Urinary bladder (tissue), 3 donors: ENCODE measurements at regions not wholly inside any gene's neighbourhood (a gene's known extent, or its start where the extent isn't known, plus 50 kb on each side); places are given as distances from the start of the nearest gene placed in this dataset.

Experiments used
- DNase-seq: peaks from one replicate; pipeline ENCODE4 v3.0.0-alpha.2; 2015; ENCODE audit errors: extremely low spot score
- H3K27ac ChIP-seq: one replicate; pipeline ENCODE4 v1.5.1; 2013; ENCODE audit warnings: low read depth, mild to moderate bottlenecking, moderate library complexity
- H3K36me3 ChIP-seq: one replicate; pipeline ENCODE4 v1.6.1; 2013; ENCODE audit warnings: mild to moderate bottlenecking, moderate library complexity; ENCODE audit not compliant: insufficient read depth
- H3K4me1 ChIP-seq: one replicate; pipeline ENCODE4 v1.6.1; 2013; ENCODE audit warnings: mild to moderate bottlenecking, moderate library complexity; ENCODE audit not compliant: insufficient read depth
- H3K4me3 ChIP-seq: one replicate; pipeline ENCODE4 v1.5.1; 2013; ENCODE audit warnings: low read depth, low read length
- WGBS: extraction: QIAGEN DNeasy Blood & Tissue Kit; methylation state at CpG from one replicate; pipeline ENCODE4 v1.1.7; 2013; 5-methylcytosine and 5-hydroxymethylcytosine counted together
- donor health status: healthy with polysubstance abuse.
- donor health status: healthy.

DNA sequence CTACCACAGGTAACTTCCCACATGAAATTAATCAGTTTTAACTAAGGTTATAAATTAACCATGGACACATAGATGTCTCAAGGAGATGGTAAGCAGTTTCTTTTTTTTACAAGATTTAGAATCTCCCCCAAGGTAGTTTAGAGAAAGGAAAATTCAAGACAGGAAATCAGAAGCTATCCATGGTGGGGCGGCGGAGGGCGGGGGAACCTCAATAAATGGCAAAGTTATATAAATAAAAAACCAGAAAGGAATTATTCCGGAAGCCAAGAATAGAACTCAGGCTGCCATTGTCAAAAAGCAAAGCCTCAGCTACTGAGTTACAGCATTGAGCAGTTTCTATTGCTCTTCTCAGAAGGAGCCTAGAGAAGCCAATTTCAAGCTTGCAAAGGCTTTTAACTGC lies 172.1 kb upstream of the SMAD3 start:
- DNase-seq = no peak
- Histone ChIP-seq H3K27ac (no peak overlapping the region), H3K36me3 (no peaks in the 10 kb centered on the region), H3K4me1 (no peaks in the 10 kb centered on the region), H3K4me3 (no peak overlapping the region)
- 87% methylated on average over 4 of the region's 4 CpGs for WGBS

- no peaks in the 10 kb centered on the region for H3K4me1 ChIP-seq
- no peaks in the 10 kb centered on the region for H3K36me3 ChIP-seq
- 96% methylated on average over 5 of the region's 5 CpGs for WGBS
- no peak overlapping the region for H3K27ac ChIP-seq
- DNase-seq = no peak
- no peak overlapping the region for H3K4me3 ChIP-seq
Observed at GRCh38 chr15:66894363-66894762, 171.0 kb upstream of the SMAD3 start.

- no peak for DNase-seq
- Histone ChIP-seq H3K4me1 (no peaks in the 10 kb centered on the region), H3K4me3 (no peak overlapping the region), H3K27ac (no peak overlapping the region), H3K36me3 (no peaks in the 10 kb centered on the region)
- 90% methylated on average over 4 of the region's 4 CpGs for WGBS
Observed at GRCh38 chr15:66894986-66895780, 170.2 kb upstream of the SMAD3 start.

GRCh38 chr15:66895794-66896453 lies 169.5 kb upstream of the SMAD3 start:
- Histone ChIP-seq H3K4me3 (no peak overlapping the region), H3K27ac (no peak overlapping the region), H3K4me1 (no peaks in the 10 kb centered on the region), H3K36me3 (no peaks in the 10 kb centered on the region)
- no peak for DNase-seq
- 94% methylated on average over 9 of the region's 9 CpGs for whole genome bisulfite sequencing

- H3K4me3 ChIP-seq = no peak overlapping the region
- H3K27ac ChIP-seq = no peak overlapping the region
- 94% methylated on average over 5 of the region's 5 CpGs for WGBS
- DNase-seq = no peak
- no peaks in the 10 kb centered on the region for H3K4me1 ChIP-seq
- no peaks in the 10 kb centered on the region for H3K36me3 ChIP-seq
Observed at GRCh38 chr15:66896611-66897010, 168.8 kb upstream of the SMAD3 start.

DNA sequence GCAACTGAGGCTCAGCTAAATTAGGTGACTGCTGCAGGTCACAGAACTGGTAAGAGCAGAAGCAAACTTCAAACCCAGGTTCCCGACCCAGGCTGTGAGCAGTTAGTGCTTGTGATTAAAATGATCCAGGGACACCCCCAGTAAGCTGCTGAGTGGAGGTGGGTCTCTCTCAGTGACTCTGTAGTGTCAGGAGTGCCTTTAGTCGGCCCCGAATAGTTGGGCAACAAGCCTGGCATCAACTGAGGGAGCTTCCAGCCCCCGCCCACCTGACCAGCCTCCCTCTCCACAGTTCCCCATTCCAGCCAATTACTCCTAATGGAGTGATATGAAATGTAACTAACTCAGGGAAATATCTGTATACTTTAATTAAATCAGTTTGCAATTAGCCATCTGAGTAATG lies 168.0 kb upstream of the SMAD3 start:
- Histone ChIP-seq H3K4me3 (no peak overlapping the region), H3K27ac (no peak overlapping the region), H3K36me3 (no peaks in the 10 kb centered on the region), H3K4me1 (no peaks in the 10 kb centered on the region)
- DNase-seq = no peak
- 84% methylated on average over 4 of the region's 4 CpGs for WGBS

DNA sequence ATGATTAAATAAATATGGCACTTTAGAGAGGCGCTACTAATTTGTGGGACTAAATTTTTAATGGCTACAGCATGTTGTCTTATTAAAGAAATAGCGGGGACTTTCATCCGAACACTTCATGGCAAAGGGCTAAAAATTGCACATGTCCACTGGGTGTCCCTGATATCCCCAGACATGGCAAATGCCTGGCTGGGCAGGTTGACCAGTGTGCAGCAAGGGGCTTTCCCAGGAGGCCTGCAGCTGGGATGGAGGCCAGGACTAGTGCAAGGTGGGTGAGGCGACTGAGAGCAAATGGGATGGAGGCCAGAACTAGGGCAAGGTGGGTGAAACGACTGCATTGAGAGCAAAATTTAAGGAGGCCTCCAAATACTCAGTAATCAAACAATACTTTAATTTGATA lies 167.4 kb upstream of the SMAD3 start:
- H3K27ac ChIP-seq = no peak overlapping the region
- H3K36me3 ChIP-seq = no peaks in the 10 kb centered on the region
- 86% methylated on average over 5 of the region's 5 CpGs for WGBS
- DNase-seq = no peak
- H3K4me1 ChIP-seq = no peaks in the 10 kb centered on the region
- H3K4me3 ChIP-seq = no peak overlapping the region

GRCh38 chr15:66898656-66899386 lies 166.6 kb upstream of the SMAD3 start:
- no peaks in the 10 kb centered on the region for H3K4me1 ChIP-seq
- H3K27ac ChIP-seq = no peak overlapping the region
- H3K36me3 ChIP-seq = no peaks in the 10 kb centered on the region
- WGBS = 95% methylated on average over 5 of the region's 5 CpGs
- H3K4me3 ChIP-seq = no peak overlapping the region
- DNase-seq = no peak

DNA sequence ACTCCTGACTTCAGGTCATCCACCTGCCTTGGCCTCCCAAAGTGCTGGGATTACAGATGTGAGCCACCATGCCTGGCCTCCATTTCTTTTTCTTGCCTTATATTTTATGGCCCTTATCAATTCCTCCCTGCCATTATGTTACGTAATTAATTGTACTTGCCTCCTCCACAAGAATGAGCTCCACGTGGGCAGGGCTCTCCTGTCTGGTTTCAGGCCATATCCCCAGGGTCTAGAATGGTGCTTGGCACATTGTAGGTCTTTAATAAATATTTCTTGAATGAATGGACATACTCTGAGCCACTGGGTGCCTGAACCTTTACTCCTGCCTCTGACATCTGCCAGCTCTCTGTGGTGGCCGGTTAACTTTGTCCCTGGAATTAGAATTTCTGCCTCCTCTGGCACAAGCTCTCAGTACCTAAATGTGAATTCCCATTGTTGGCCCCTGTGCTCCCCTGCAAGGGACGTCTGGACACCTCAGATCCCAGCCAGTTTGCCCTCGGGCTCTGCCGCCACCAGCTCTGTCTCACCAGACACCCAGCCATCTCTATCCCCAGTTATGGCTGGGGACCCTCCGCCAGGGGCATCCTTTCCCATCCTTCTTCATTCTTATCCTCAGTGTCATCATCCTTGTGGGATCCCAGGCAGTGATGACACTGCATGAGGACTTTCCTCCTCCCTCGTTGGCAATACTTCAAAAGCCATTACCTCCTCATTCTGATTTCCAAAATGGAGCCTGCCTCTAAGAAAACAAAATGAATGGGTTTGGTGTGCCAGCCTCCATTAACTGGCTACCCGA lies 165.6 kb upstream of the SMAD3 start:
- no peak for DNase-seq
- 95% methylated on average over 9 of the region's 9 CpGs for WGBS
- no peaks in the 10 kb centered on the region for H3K36me3 ChIP-seq

DNA sequence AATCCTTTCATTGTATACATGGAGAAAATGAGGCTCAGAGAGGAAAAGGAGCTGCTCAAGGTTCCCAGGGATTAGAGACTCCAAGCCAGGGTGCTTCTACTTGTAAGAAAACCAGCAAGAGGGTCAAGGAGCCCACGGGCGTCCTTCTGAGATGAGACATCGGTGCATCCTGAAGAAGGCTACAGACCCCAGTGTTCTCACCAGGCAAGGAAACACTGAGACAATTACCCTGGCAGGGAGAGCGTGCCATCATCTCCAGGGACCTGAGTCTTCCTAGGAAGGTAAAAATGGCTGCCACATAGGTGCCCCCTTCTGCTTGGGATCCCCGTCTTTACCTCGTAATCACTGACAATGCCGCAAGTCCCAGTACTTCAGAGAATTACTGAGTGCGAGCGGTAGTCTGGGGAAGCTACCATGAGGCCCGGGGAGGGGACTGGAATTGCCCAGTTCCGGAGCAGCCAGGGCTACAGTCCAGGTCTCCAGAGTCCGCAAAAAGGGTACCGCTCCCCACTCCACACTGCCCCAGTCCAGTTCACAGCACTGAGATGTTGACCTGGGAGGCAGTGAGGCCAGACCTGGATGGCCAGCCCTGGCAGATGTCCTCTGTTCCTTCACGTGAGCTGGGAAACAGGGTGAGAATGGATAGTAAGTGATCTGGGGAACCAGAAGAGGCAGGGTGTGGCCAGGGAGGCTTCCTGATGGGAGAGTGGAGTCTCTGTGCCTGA lies 164.7 kb upstream of the SMAD3 start:
- no peaks in the 10 kb centered on the region for H3K36me3 ChIP-seq
- H3K27ac ChIP-seq = no peak overlapping the region
- no peak for DNase-seq
- H3K4me3 ChIP-seq = no peak overlapping the region
- H3K4me1 ChIP-seq = no peaks in the 10 kb centered on the region
- WGBS = 89% methylated on average over 14 of the region's 14 CpGs

More for the DNA sequence above, 165.6 kb upstream of the SMAD3 start:
- no peaks in the 10 kb centered on the region for H3K4me1 ChIP-seq
- H3K4me3 ChIP-seq = no peak overlapping the region
- H3K27ac ChIP-seq = no peak overlapping the region

DNA sequence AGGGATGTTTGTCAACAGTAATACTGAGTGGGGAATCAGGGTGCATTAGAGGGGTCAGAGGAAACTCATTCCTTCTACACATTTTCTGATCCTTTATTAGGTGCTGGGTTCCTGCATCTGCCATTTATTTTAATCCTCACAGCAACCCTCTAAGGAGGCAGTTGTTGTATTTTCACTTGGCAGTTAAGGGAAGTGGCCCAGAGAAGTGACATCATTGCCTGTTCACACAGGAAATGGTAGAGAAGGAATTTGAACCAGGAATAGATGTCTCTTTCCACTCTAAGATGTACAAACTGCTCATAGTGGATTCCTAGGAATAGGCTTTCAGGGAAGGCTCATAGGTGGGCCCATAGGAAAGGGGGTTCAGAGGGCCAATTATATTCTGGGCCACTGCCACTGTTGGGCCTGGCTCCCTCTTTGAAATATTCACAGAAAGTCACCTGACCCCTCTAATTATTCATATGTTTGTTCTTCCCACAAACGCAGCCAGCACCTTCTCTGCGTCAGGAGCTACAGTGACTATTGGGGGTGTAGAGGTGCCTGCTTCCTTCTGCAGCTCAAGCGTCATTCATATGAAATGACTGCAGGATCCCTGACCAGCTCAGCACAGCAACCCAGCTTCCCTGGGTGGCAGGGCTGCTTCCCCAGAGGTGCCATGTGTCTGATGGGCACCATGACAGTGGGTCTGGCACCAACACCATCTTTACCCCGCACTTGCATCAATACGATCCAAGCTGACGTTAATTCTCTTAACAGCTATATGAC lies 163.9 kb upstream of the SMAD3 start:
- Histone ChIP-seq H3K27ac (no peak overlapping the region), H3K4me3 (no peak overlapping the region), H3K4me1 (no peaks in the 10 kb centered on the region), H3K36me3 (no peaks in the 10 kb centered on the region)
- no peak for DNase-seq
- 95% methylated on average over 6 of the region's 6 CpGs for WGBS

DNA sequence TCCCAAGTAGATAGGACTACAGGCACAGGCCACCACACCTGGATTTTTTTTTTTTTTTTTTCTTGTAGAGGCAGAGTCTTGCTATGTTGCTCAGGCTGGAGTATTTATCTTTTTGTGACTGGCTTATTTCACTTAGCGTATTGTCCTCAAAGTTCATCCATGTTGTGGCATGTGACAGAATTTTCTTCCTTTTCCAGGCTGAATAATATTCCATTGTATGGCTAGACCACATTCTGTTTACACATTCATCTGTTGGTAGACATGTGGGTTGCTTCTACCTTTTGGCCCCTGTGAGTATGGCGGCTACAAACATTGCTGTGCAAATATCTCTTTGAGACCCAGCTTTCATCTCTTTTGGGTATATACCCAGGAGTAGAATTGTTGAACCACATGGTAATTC lies 160.2 kb upstream of the SMAD3 start:
- no peak for DNase-seq
- H3K4me3 ChIP-seq = no peak overlapping the region
- WGBS = 96% methylated on average over 2 of the region's 2 CpGs

More for the DNA sequence above, 160.2 kb upstream of the SMAD3 start:
- Histone ChIP-seq H3K27ac (no peak overlapping the region), H3K4me1 (no peaks in the 10 kb centered on the region), H3K36me3 (no peaks in the 10 kb centered on the region)
